ENCODE measurements at regions not wholly inside any gene's neighbourhood (a gene's known extent, or its start where the extent isn't known, plus 50 kb on each side); places are given as distances from the start of the nearest gene placed in this dataset.

- Histone ChIP-seq H3K27me3 (ENCODE audit: control insufficient read depth in 2 of 2, insufficient read depth in 2 of 2, low read length in 2 of 2) (no peaks in the 10 kb centered on the region), H3K4me1 (ENCODE audit: control insufficient read depth in 2 of 2, insufficient read depth in 2 of 2, low read length in 2 of 2) (no peaks in the 10 kb centered on the region), H3K9me3 (ENCODE audit: control insufficient read depth in 2 of 2, low read length in 2 of 2) (no peaks in the 10 kb centered on the region), H3K36me3 (ENCODE audit: control insufficient read depth in 2 of 2, insufficient read depth in 2 of 2, low read length in 2 of 2) (no peaks in the 10 kb centered on the region), H3K4me3 (ENCODE audit: low read length in 2 of 2) (no peak overlapping the region), H3K27ac (ENCODE audit: low read depth in 2 of 2, low read length in 2 of 2) (no peak overlapping the region), H3K9ac (ENCODE audit: low read depth in 1 of 2, low read length in 2 of 2) (no peak overlapping the region)
Measured at GRCh38 chr3:8097690-8098089, 403.9 kb upstream of the LMCD1 start.

- H3K36me3 ChIP-seq (ENCODE audit: control insufficient read depth in 2 of 2, insufficient read depth in 2 of 2, low read length in 2 of 2): no peaks in the 10 kb centered on the region
- no peak overlapping the region for H3K4me3 ChIP-seq (ENCODE audit: low read length in 2 of 2)
- no peak overlapping the region for H3K9ac ChIP-seq (ENCODE audit: low read depth in 1 of 2, low read length in 2 of 2)
- H3K27me3 ChIP-seq (ENCODE audit: control insufficient read depth in 2 of 2, insufficient read depth in 2 of 2, low read length in 2 of 2): no peaks in the 10 kb centered on the region
- H3K4me1 ChIP-seq (ENCODE audit: control insufficient read depth in 2 of 2, insufficient read depth in 2 of 2, low read length in 2 of 2): no peaks in the 10 kb centered on the region
- no peaks in the 10 kb centered on the region for H3K9me3 ChIP-seq (ENCODE audit: control insufficient read depth in 2 of 2, low read length in 2 of 2)
- no peak overlapping the region for H3K27ac ChIP-seq (ENCODE audit: low read depth in 2 of 2, low read length in 2 of 2)
Measured at GRCh38 chr3:8103954-8104353, 397.7 kb upstream of the LMCD1 start.

- Histone ChIP-seq H3K9me3 (ENCODE audit: control insufficient read depth in 2 of 2, low read length in 2 of 2) (no peaks in the 10 kb centered on the region), H3K9ac (ENCODE audit: low read depth in 1 of 2, low read length in 2 of 2) (no peak overlapping the region), H3K27ac (ENCODE audit: low read depth in 2 of 2, low read length in 2 of 2) (no peak overlapping the region), H3K4me3 (ENCODE audit: low read length in 2 of 2) (no peak overlapping the region), H3K36me3 (ENCODE audit: control insufficient read depth in 2 of 2, insufficient read depth in 2 of 2, low read length in 2 of 2) (no peaks in the 10 kb centered on the region), H3K4me1 (ENCODE audit: control insufficient read depth in 2 of 2, insufficient read depth in 2 of 2, low read length in 2 of 2) (no peaks in the 10 kb centered on the region), H3K27me3 (ENCODE audit: control insufficient read depth in 2 of 2, insufficient read depth in 2 of 2, low read length in 2 of 2) (no peaks in the 10 kb centered on the region)
Measured at GRCh38 chr3:8106921-8107320, 394.7 kb upstream of the LMCD1 start.

GRCh38 chr3:8110966-8111798 lies 390.4 kb upstream of the LMCD1 start:
- no peaks in the 10 kb centered on the region for H3K36me3 ChIP-seq (ENCODE audit: control insufficient read depth in 2 of 2, insufficient read depth in 2 of 2, low read length in 2 of 2)
- no peak overlapping the region for H3K9ac ChIP-seq (ENCODE audit: low read depth in 1 of 2, low read length in 2 of 2)
- no peaks in the 10 kb centered on the region for H3K9me3 ChIP-seq (ENCODE audit: control insufficient read depth in 2 of 2, low read length in 2 of 2)
- peak overlapping the region in 1 of 2 donors; percentile 46 for H3K4me3 ChIP-seq (ENCODE audit: low read length in 2 of 2)
- no peak overlapping the region for H3K27ac ChIP-seq (ENCODE audit: low read depth in 2 of 2, low read length in 2 of 2)
- H3K4me1 ChIP-seq (ENCODE audit: control insufficient read depth in 2 of 2, insufficient read depth in 2 of 2, low read length in 2 of 2): no peaks in the 10 kb centered on the region
- H3K27me3 ChIP-seq (ENCODE audit: control insufficient read depth in 2 of 2, insufficient read depth in 2 of 2, low read length in 2 of 2): no peaks in the 10 kb centered on the region

- Histone ChIP-seq H3K4me3 (ENCODE audit: low read length in 2 of 2) (no peak overlapping the region), H3K9ac (ENCODE audit: low read depth in 1 of 2, low read length in 2 of 2) (no peak overlapping the region), H3K36me3 (ENCODE audit: control insufficient read depth in 2 of 2, insufficient read depth in 2 of 2, low read length in 2 of 2) (no peaks in the 10 kb centered on the region), H3K9me3 (ENCODE audit: control insufficient read depth in 2 of 2, low read length in 2 of 2) (no peaks in the 10 kb centered on the region), H3K4me1 (ENCODE audit: control insufficient read depth in 2 of 2, insufficient read depth in 2 of 2, low read length in 2 of 2) (no peaks in the 10 kb centered on the region), H3K27ac (ENCODE audit: low read depth in 2 of 2, low read length in 2 of 2) (no peak overlapping the region), H3K27me3 (ENCODE audit: control insufficient read depth in 2 of 2, insufficient read depth in 2 of 2, low read length in 2 of 2) (no peaks in the 10 kb centered on the region)
Measured at GRCh38 chr3:8112587-8112986, 389.0 kb upstream of the LMCD1 start.

GRCh38 chr3:8113626-8114025 lies 388.0 kb upstream of the LMCD1 start:
- Histone ChIP-seq H3K9ac (ENCODE audit: low read depth in 1 of 2, low read length in 2 of 2) (no peak overlapping the region), H3K27ac (ENCODE audit: low read depth in 2 of 2, low read length in 2 of 2) (no peak overlapping the region), H3K4me1 (ENCODE audit: control insufficient read depth in 2 of 2, insufficient read depth in 2 of 2, low read length in 2 of 2) (no peaks in the 10 kb centered on the region), H3K4me3 (ENCODE audit: low read length in 2 of 2) (no peak overlapping the region), H3K27me3 (ENCODE audit: control insufficient read depth in 2 of 2, insufficient read depth in 2 of 2, low read length in 2 of 2) (no peaks in the 10 kb centered on the region), H3K9me3 (ENCODE audit: control insufficient read depth in 2 of 2, low read length in 2 of 2) (no peaks in the 10 kb centered on the region), H3K36me3 (ENCODE audit: control insufficient read depth in 2 of 2, insufficient read depth in 2 of 2, low read length in 2 of 2) (no peaks in the 10 kb centered on the region)

- Histone ChIP-seq H3K27ac (ENCODE audit: low read depth in 2 of 2, low read length in 2 of 2) (no peak overlapping the region), H3K9me3 (ENCODE audit: control insufficient read depth in 2 of 2, low read length in 2 of 2) (no peaks in the 10 kb centered on the region), H3K36me3 (ENCODE audit: control insufficient read depth in 2 of 2, insufficient read depth in 2 of 2, low read length in 2 of 2) (no peaks in the 10 kb centered on the region), H3K27me3 (ENCODE audit: control insufficient read depth in 2 of 2, insufficient read depth in 2 of 2, low read length in 2 of 2) (no peaks in the 10 kb centered on the region), H3K9ac (ENCODE audit: low read depth in 1 of 2, low read length in 2 of 2) (no peak overlapping the region), H3K4me3 (ENCODE audit: low read length in 2 of 2) (no peak overlapping the region), H3K4me1 (ENCODE audit: control insufficient read depth in 2 of 2, insufficient read depth in 2 of 2, low read length in 2 of 2) (no peaks in the 10 kb centered on the region)
Measured at GRCh38 chr3:8128686-8129085, 372.9 kb upstream of the LMCD1 start.

- Histone ChIP-seq H3K27me3 (ENCODE audit: control insufficient read depth in 2 of 2, insufficient read depth in 2 of 2, low read length in 2 of 2) (no peaks in the 10 kb centered on the region), H3K4me3 (ENCODE audit: low read length in 2 of 2) (no peak overlapping the region), H3K9me3 (ENCODE audit: control insufficient read depth in 2 of 2, low read length in 2 of 2) (no peaks in the 10 kb centered on the region), H3K27ac (ENCODE audit: low read depth in 2 of 2, low read length in 2 of 2) (no peak overlapping the region), H3K4me1 (ENCODE audit: control insufficient read depth in 2 of 2, insufficient read depth in 2 of 2, low read length in 2 of 2) (no peaks in the 10 kb centered on the region), H3K36me3 (ENCODE audit: control insufficient read depth in 2 of 2, insufficient read depth in 2 of 2, low read length in 2 of 2) (no peaks in the 10 kb centered on the region), H3K9ac (ENCODE audit: low read depth in 1 of 2, low read length in 2 of 2) (no peak overlapping the region)
Measured at GRCh38 chr3:8136553-8136952, 365.1 kb upstream of the LMCD1 start.

- Histone ChIP-seq H3K9me3 (ENCODE audit: control insufficient read depth in 2 of 2, low read length in 2 of 2) (no peaks in the 10 kb centered on the region), H3K36me3 (ENCODE audit: control insufficient read depth in 2 of 2, insufficient read depth in 2 of 2, low read length in 2 of 2) (no peaks in the 10 kb centered on the region), H3K9ac (ENCODE audit: low read depth in 1 of 2, low read length in 2 of 2) (no peak overlapping the region), H3K4me1 (ENCODE audit: control insufficient read depth in 2 of 2, insufficient read depth in 2 of 2, low read length in 2 of 2) (no peaks in the 10 kb centered on the region), H3K27ac (ENCODE audit: low read depth in 2 of 2, low read length in 2 of 2) (no peak overlapping the region), H3K27me3 (ENCODE audit: control insufficient read depth in 2 of 2, insufficient read depth in 2 of 2, low read length in 2 of 2) (no peaks in the 10 kb centered on the region), H3K4me3 (ENCODE audit: low read length in 2 of 2) (no peak overlapping the region)
Measured at GRCh38 chr3:8143186-8143585, 358.4 kb upstream of the LMCD1 start.

GRCh38 chr3:8145661-8146060 lies 356.0 kb upstream of the LMCD1 start:
- Histone ChIP-seq H3K27me3 (ENCODE audit: control insufficient read depth in 2 of 2, insufficient read depth in 2 of 2, low read length in 2 of 2) (no peaks in the 10 kb centered on the region), H3K9me3 (ENCODE audit: control insufficient read depth in 2 of 2, low read length in 2 of 2) (no peaks in the 10 kb centered on the region), H3K4me3 (ENCODE audit: low read length in 2 of 2) (no peak overlapping the region), H3K36me3 (ENCODE audit: control insufficient read depth in 2 of 2, insufficient read depth in 2 of 2, low read length in 2 of 2) (no peaks in the 10 kb centered on the region), H3K27ac (ENCODE audit: low read depth in 2 of 2, low read length in 2 of 2) (no peak overlapping the region), H3K9ac (ENCODE audit: low read depth in 1 of 2, low read length in 2 of 2) (no peak overlapping the region), H3K4me1 (ENCODE audit: control insufficient read depth in 2 of 2, insufficient read depth in 2 of 2, low read length in 2 of 2) (no peaks in the 10 kb centered on the region)

Measured in mucosa of rectum (tissue), 2 donors.